Suprapubic skin (tissue), 4 donors: ENCODE measurements at regions not wholly inside any gene's neighbourhood (a gene's known extent, or its start where the extent isn't known, plus 50 kb on each side); places are given as distances from the start of the nearest gene placed in this dataset.

ENCODE experiments used
- DNase-seq, 2 donors: peaks; one replicate each; pipeline ENCODE4 v3.0.0-alpha.2; 2019; ENCODE audit warnings: low spot score in 2 of 2
- H3K27ac ChIP-seq: fragments of 200-600 bp; sonication (generic); one replicate; pipeline ENCODE4 v1.5.1; 2019
- H3K27me3 ChIP-seq: fragments of 200-600 bp; sonication (generic); one replicate; pipeline ENCODE4 v1.5.1; 2019
- H3K36me3 ChIP-seq: fragments of 200-600 bp; sonication (generic); one replicate; pipeline ENCODE4 v1.5.1; 2019
- H3K4me1 ChIP-seq: fragments of 200-600 bp; sonication (generic); one replicate; pipeline ENCODE4 v1.5.1; 2019
- H3K4me3 ChIP-seq: fragments of 200-600 bp; sonication (generic); one replicate; pipeline ENCODE4 v1.5.1; 2019; ENCODE audit warnings: mild to moderate bottlenecking
- H3K9me3 ChIP-seq: fragments of 200-600 bp; sonication (generic); one replicate; pipeline ENCODE4 v1.5.1; 2019
- CTCF ChIP-seq, 2 donors: fragments of 200-600 bp in 1 of 2; fragments of 450-650 bp in 1 of 2; sonication (generic) in 1 of 2; IDR thresholded peaks; one replicate each; pipeline ENCODE4 v1.5.1; 2016 to 2019; ENCODE audit warnings: antibody characterized with exemption in 2 of 2, mild to moderate bottlenecking in 1 of 2, moderate library complexity in 1 of 2
- EP300 ChIP-seq: sonication (generic); formaldehyde crosslinking; IDR thresholded peaks from one replicate; pipeline ENCODE4 v1.6.1; 2017; ENCODE audit warnings: antibody characterized with exemption
- POLR2A ChIP-seq, 2 donors: fragments of 450-650 bp; IDR thresholded peaks; one replicate each; pipeline ENCODE4 v1.6.1; 2017; ENCODE audit warnings: antibody characterized with exemption in 2 of 2, mild to moderate bottlenecking in 2 of 2, moderate library complexity in 2 of 2
- POLR2AphosphoS5 ChIP-seq, 3 donors: sonication (generic); formaldehyde crosslinking; IDR thresholded peaks; one replicate each; pipeline ENCODE4 v1.6.1; 2017; ENCODE audit warnings: antibody characterized with exemption in 3 of 3
- WGBS: methylation state at CpG from one replicate; pipeline ENCODE4 v1.1.5; 2018; 5-methylcytosine and 5-hydroxymethylcytosine counted together

GRCh38 chr6:53995935-53996334 is 115.3 kb upstream of the MLIP start:
- Histone ChIP-seq H3K4me1 (no peaks in the 10 kb centered on the region), H3K9me3 (no peaks in the 10 kb centered on the region), H3K36me3 (no peaks in the 10 kb centered on the region), H3K27ac (no peak overlapping the region), H3K4me3 (no peak overlapping the region), H3K27me3 (no peaks in the 10 kb centered on the region)
- 93% methylated on average over 4 of the region's 4 CpGs for WGBS
- no peak for DNase-seq
- TF ChIP-seq CTCF (IDR thresholded peaks at IDR 0.05) (no peak), POLR2A (IDR thresholded peaks at IDR 0.05) (no peak), EP300 (no peak), POLR2AphosphoS5 (IDR thresholded peaks at IDR 0.05) (no peak)

- H3K9me3 ChIP-seq, result no peaks in the 10 kb centered on the region
- no peaks in the 10 kb centered on the region for H3K36me3 ChIP-seq
- H3K27me3 ChIP-seq, result no peaks in the 10 kb centered on the region
- H3K4me1 ChIP-seq, result no peaks in the 10 kb centered on the region
- H3K4me3 ChIP-seq, result no peak overlapping the region
- no peak for TF ChIP-seq EP300
- H3K27ac ChIP-seq, result no peak overlapping the region
- WGBS, result 72% methylated on average over 2 of the region's 2 CpGs
- DNase-seq, result no peak
Measured at GRCh38 chr6:53998303-53998702, 112.9 kb upstream of the MLIP start.

- no peak overlapping the region for H3K4me3 ChIP-seq
- no peak for DNase-seq
- H3K27ac ChIP-seq, result no peak overlapping the region
- H3K4me1 ChIP-seq, result no peaks in the 10 kb centered on the region
- H3K27me3 ChIP-seq, result no peaks in the 10 kb centered on the region
- no peak for TF ChIP-seq POLR2AphosphoS5 (IDR thresholded peaks at IDR 0.05)
- no peak for TF ChIP-seq POLR2A (IDR thresholded peaks at IDR 0.05)
- no peak for TF ChIP-seq EP300
- TF ChIP-seq CTCF (IDR thresholded peaks at IDR 0.05), result no peak
- WGBS, result 92% methylated on average over 8 of the region's 8 CpGs
- H3K9me3 ChIP-seq, result no peaks in the 10 kb centered on the region
- no peaks in the 10 kb centered on the region for H3K36me3 ChIP-seq
Measured at GRCh38 chr6:53999088-53999755, 112.0 kb upstream of the MLIP start.

GRCh38 chr6:54002116-54002515 is 109.1 kb upstream of the MLIP start:
- H3K4me1 ChIP-seq, result no peaks in the 10 kb centered on the region
- no peak for DNase-seq
- no peak overlapping the region for H3K4me3 ChIP-seq
- 68% methylated on average over 1 of the region's 1 CpG for WGBS
- H3K9me3 ChIP-seq, result no peaks in the 10 kb centered on the region
- H3K27me3 ChIP-seq, result no peaks in the 10 kb centered on the region
- no peak overlapping the region for H3K27ac ChIP-seq
- H3K36me3 ChIP-seq, result no peaks in the 10 kb centered on the region
- TF ChIP-seq EP300 (no peak), CTCF (IDR thresholded peaks at IDR 0.05) (no peak), POLR2AphosphoS5 (IDR thresholded peaks at IDR 0.05) (no peak), POLR2A (IDR thresholded peaks at IDR 0.05) (no peak)

- H3K36me3 ChIP-seq, result no peaks in the 10 kb centered on the region
- TF ChIP-seq CTCF (IDR thresholded peaks at IDR 0.05), result no peak
- no peak for TF ChIP-seq POLR2A (IDR thresholded peaks at IDR 0.05)
- no peak for TF ChIP-seq POLR2AphosphoS5 (IDR thresholded peaks at IDR 0.05)
- no peak for TF ChIP-seq EP300
- no peak for DNase-seq
- no peaks in the 10 kb centered on the region for H3K4me1 ChIP-seq
- WGBS, result 16% methylated on average over 1 of the region's 1 CpG
- H3K4me3 ChIP-seq, result no peak overlapping the region
- H3K27me3 ChIP-seq, result no peaks in the 10 kb centered on the region
- H3K27ac ChIP-seq, result no peak overlapping the region
- no peaks in the 10 kb centered on the region for H3K9me3 ChIP-seq
Measured at GRCh38 chr6:54003316-54003715, 107.9 kb upstream of the MLIP start.

GRCh38 chr6:54008589-54008988 is 102.7 kb upstream of the MLIP start:
- Histone ChIP-seq H3K36me3 (no peaks in the 10 kb centered on the region), H3K27ac (no peak overlapping the region), H3K4me1 (no peaks in the 10 kb centered on the region), H3K9me3 (no peaks in the 10 kb centered on the region), H3K4me3 (no peak overlapping the region), H3K27me3 (no peaks in the 10 kb centered on the region)
- DNase-seq, result no peak
- TF ChIP-seq POLR2A (IDR thresholded peaks at IDR 0.05) (no peak), EP300 (no peak), CTCF (IDR thresholded peaks at IDR 0.05) (no peak), POLR2AphosphoS5 (IDR thresholded peaks at IDR 0.05) (no peak)
- 88% methylated on average over 1 of the region's 1 CpG for WGBS
